ENCODE measurements at regions not wholly inside any gene's neighbourhood (a gene's known extent, or its start where the extent isn't known, plus 50 kb on each side); places are given as distances from the start of the nearest gene placed in this dataset.

DNA sequence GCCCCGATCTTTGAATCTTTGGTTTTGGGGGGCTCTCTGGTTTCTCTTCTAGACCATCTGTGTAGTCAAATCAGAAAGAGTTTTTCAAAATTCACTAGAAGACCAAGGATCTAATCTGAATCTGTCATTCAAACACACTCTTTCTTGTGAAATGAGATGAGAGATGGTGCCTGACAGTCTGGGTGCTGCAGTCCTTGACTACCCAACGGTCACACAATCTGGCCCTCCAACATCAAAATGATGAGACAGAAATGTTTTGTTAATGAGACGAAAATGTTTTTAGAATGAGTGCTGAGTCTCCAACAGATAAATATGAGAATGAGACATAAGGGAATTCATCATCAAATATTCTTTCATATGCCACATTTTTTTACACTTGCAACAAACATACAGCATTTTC is 695.7 kb upstream of the USP15 start (continued):
- TF ChIP-seq, protein P1, sequence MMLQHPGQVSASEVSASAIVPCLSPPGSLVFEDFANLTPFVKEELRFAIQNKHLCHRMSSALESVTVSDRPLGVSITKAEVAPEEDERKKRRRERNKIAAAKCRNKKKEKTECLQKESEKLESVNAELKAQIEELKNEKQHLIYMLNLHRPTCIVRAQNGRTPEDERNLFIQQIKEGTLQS (IDR thresholded peaks at IDR 0.05; ENCODE audit: insufficient read depth, low read depth, low read length), result no peak
- TF ChIP-seq HDAC6 (IDR thresholded peaks at IDR 0.05; ENCODE audit: low read depth, low read length), result no peak
- TF ChIP-seq CHD2 (IDR thresholded peaks at IDR 0.05; ENCODE audit: low read length), result no peak
